Activated naive CD8-positive, alpha-beta T cell treated with anti-CD3 and anti-CD28 coated beads for 36 hours (primary cell): ENCODE measurements at regions not wholly inside any gene's neighbourhood (a gene's known extent, or its start where the extent isn't known, plus 50 kb on each side); places are given as distances from the start of the nearest gene placed in this dataset.

Source experiments
- DNase-seq: peaks from one replicate; pipeline ENCODE4 v3.0.0; 2021
- H3K27ac Mint-ChIP-seq: one replicate; pipeline ENCODE4 v1.8.0; 2022; ENCODE audit warnings: mild to moderate bottlenecking, moderate library complexity, mixed read lengths
- H3K27me3 Mint-ChIP-seq: one replicate; pipeline ENCODE4 v1.8.0; 2022; ENCODE audit warnings: mild to moderate bottlenecking, mixed read lengths
- H3K36me3 Mint-ChIP-seq: one replicate; pipeline ENCODE4 v1.8.0; 2021; ENCODE audit warnings: mild to moderate bottlenecking, mixed read lengths
- H3K4me1 Mint-ChIP-seq: one replicate; pipeline ENCODE4 v1.8.0; 2021; ENCODE audit warnings: mixed read lengths
- H3K4me3 Mint-ChIP-seq: one replicate; pipeline ENCODE4 v1.8.0; 2022; ENCODE audit warnings: mild to moderate bottlenecking, moderate library complexity, mixed read lengths
- H3K9me3 Mint-ChIP-seq: one replicate; pipeline ENCODE4 v1.8.0; 2022; ENCODE audit warnings: mixed read lengths

GRCh38 chr16:88315543-88316105 lies 67.1 kb upstream of the ZNF469 start:
- Mint-ChIP-seq H3K36me3 (no peaks in the 10 kb centered on the region), H3K9me3 (peaks cover 8% of the 10 kb centered on the region), H3K27ac (no peak overlapping the region), H3K4me3 (no peak overlapping the region), H3K4me1 (no peaks in the 10 kb centered on the region), H3K27me3 (peaks cover 10% of the 10 kb centered on the region)
- no peak for DNase-seq

DNA sequence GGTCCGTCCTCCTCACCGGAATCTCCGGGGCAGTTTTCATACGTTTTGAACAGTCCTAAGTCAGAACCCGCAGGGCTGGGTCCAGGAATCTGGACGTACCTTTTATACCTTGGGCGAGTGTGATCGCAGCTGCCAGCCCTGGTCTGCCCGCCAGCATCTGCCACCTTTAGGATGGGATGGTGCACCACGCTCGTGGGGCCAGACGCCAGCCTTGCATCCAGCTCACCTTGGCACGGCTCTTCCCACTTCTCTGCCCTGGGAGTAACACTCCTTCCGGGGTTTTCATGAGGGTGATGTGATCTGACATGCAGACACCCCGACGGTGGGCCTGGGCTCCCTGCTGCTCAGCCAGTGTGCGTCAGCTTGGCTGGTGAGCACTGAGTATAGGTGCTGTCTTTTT lies 66.6 kb upstream of the ZNF469 start:
- Mint-ChIP-seq H3K27ac (no peak overlapping the region), H3K9me3 (peaks cover 8% of the 10 kb centered on the region), H3K4me3 (no peak overlapping the region)

GRCh38 chr16:88316941-88317612 lies 65.7 kb upstream of the ZNF469 start:
- DNase-seq = no peak
- peaks cover 10% of the 10 kb centered on the region for H3K27me3 Mint-ChIP-seq
- no peak overlapping the region for H3K4me3 Mint-ChIP-seq
- H3K9me3 Mint-ChIP-seq = peaks cover 5% of the 10 kb centered on the region
- H3K4me1 Mint-ChIP-seq = no peaks in the 10 kb centered on the region
- no peak overlapping the region for H3K27ac Mint-ChIP-seq
- no peaks in the 10 kb centered on the region for H3K36me3 Mint-ChIP-seq

More for the DNA sequence above, 66.6 kb upstream of the ZNF469 start:
- no peaks in the 10 kb centered on the region for H3K4me1 Mint-ChIP-seq
- no peaks in the 10 kb centered on the region for H3K36me3 Mint-ChIP-seq
- H3K27me3 Mint-ChIP-seq = peaks cover 10% of the 10 kb centered on the region
- DNase-seq = no peak

- Mint-ChIP-seq H3K9me3 (peaks cover under 1% of the 10 kb centered on the region), H3K27ac (no peak overlapping the region), H3K4me3 (no peak overlapping the region), H3K4me1 (no peaks in the 10 kb centered on the region), H3K36me3 (no peaks in the 10 kb centered on the region), H3K27me3 (peaks cover 5% of the 10 kb centered on the region)
- DNase-seq = no peak
Observed at GRCh38 chr16:88317613-88317965, 65.2 kb upstream of the ZNF469 start.

- Mint-ChIP-seq H3K4me3 (no peak overlapping the region), H3K27ac (no peak overlapping the region), H3K27me3 (peaks cover 5% of the 10 kb centered on the region), H3K9me3 (no peaks in the 10 kb centered on the region), H3K36me3 (no peaks in the 10 kb centered on the region), H3K4me1 (no peaks in the 10 kb centered on the region)
- no peak for DNase-seq
Observed at GRCh38 chr16:88318051-88318450, 64.7 kb upstream of the ZNF469 start.

GRCh38 chr16:88318521-88318920 lies 64.2 kb upstream of the ZNF469 start:
- Mint-ChIP-seq H3K9me3 (no peaks in the 10 kb centered on the region), H3K27ac (no peak overlapping the region), H3K4me1 (no peaks in the 10 kb centered on the region), H3K27me3 (peaks cover 5% of the 10 kb centered on the region), H3K36me3 (no peaks in the 10 kb centered on the region), H3K4me3 (no peak overlapping the region)
- DNase-seq = no peak

- H3K4me3 Mint-ChIP-seq = no peak overlapping the region
- no peaks in the 10 kb centered on the region for H3K4me1 Mint-ChIP-seq
- peaks cover 5% of the 10 kb centered on the region for H3K27me3 Mint-ChIP-seq
- no peak overlapping the region for H3K27ac Mint-ChIP-seq
- no peaks in the 10 kb centered on the region for H3K36me3 Mint-ChIP-seq
- DNase-seq = no peak
- no peaks in the 10 kb centered on the region for H3K9me3 Mint-ChIP-seq
Observed at GRCh38 chr16:88319116-88319965, 63.4 kb upstream of the ZNF469 start.

GRCh38 chr16:88320947-88321634 lies 61.7 kb upstream of the ZNF469 start:
- H3K36me3 Mint-ChIP-seq = no peaks in the 10 kb centered on the region
- H3K27me3 Mint-ChIP-seq = peaks cover 5% of the 10 kb centered on the region
- no peaks in the 10 kb centered on the region for H3K4me1 Mint-ChIP-seq
- no peaks in the 10 kb centered on the region for H3K9me3 Mint-ChIP-seq
- H3K4me3 Mint-ChIP-seq = no peak overlapping the region
- H3K27ac Mint-ChIP-seq = no peak overlapping the region
- DNase-seq = peak; percentile 14

DNA sequence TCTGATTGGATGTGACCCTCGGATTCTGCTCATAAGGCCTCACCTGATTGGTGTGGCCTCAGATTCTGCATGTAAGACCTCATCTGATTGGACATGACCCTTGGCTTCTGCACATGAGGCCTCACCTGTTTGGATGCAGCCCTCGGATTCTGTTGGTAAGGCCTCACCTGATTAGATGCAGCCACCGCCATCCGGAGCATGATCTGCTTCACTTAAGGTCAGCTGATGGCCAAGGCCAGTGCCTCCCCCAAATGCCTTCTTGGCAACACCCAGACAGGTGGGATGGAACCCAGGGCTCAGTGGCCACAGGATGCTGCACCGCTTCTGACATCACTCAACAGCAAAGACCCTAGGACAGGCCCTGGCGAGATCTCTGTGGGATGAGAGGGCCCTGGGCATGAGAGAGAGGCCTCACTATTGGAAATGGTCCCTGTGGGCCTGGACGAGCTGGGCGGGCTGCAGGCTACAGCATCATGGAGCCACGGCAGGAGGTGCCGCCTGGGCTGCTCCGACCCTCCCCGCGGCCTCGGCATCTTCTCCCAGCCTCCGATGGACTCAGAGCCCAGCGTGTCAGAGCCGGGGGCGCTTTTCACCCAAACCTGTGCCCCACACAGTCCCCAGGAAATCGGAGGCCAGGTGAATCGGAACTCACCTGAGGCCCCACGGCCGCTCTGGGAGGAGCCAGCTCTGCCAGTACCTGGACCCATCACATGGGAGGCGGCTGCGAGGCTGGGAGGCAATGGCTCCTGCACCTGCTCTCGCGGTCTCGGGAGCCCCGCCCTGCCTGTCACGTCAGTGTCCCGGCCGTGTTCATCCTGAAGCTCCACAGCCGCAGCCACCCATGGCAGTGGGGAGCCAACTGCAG lies 60.9 kb upstream of the ZNF469 start:
- DNase-seq = no peak
- Mint-ChIP-seq H3K9me3 (no peaks in the 10 kb centered on the region), H3K4me3 (no peak overlapping the region), H3K36me3 (no peaks in the 10 kb centered on the region), H3K27ac (no peak overlapping the region), H3K4me1 (no peaks in the 10 kb centered on the region), H3K27me3 (peaks cover 5% of the 10 kb centered on the region)

- Mint-ChIP-seq H3K4me3 (no peak overlapping the region), H3K27me3 (peaks cover 3% of the 10 kb centered on the region)
- DNase-seq = no peak
Observed at GRCh38 chr16:88322500-88322970, 60.2 kb upstream of the ZNF469 start.

GRCh38 chr16:88323041-88323440 lies 59.7 kb upstream of the ZNF469 start:
- H3K36me3 Mint-ChIP-seq = no peaks in the 10 kb centered on the region
- no peaks in the 10 kb centered on the region for H3K9me3 Mint-ChIP-seq
- no peak overlapping the region for H3K4me3 Mint-ChIP-seq
- H3K27ac Mint-ChIP-seq = no peak overlapping the region
- DNase-seq = no peak
- H3K4me1 Mint-ChIP-seq = no peaks in the 10 kb centered on the region
- no peaks in the 10 kb centered on the region for H3K27me3 Mint-ChIP-seq

More at GRCh38 chr16:88322500-88322970, 60.2 kb upstream of the ZNF469 start:
- no peak overlapping the region for H3K27ac Mint-ChIP-seq
- H3K36me3 Mint-ChIP-seq = no peaks in the 10 kb centered on the region
- H3K9me3 Mint-ChIP-seq = no peaks in the 10 kb centered on the region
- no peaks in the 10 kb centered on the region for H3K4me1 Mint-ChIP-seq

DNA sequence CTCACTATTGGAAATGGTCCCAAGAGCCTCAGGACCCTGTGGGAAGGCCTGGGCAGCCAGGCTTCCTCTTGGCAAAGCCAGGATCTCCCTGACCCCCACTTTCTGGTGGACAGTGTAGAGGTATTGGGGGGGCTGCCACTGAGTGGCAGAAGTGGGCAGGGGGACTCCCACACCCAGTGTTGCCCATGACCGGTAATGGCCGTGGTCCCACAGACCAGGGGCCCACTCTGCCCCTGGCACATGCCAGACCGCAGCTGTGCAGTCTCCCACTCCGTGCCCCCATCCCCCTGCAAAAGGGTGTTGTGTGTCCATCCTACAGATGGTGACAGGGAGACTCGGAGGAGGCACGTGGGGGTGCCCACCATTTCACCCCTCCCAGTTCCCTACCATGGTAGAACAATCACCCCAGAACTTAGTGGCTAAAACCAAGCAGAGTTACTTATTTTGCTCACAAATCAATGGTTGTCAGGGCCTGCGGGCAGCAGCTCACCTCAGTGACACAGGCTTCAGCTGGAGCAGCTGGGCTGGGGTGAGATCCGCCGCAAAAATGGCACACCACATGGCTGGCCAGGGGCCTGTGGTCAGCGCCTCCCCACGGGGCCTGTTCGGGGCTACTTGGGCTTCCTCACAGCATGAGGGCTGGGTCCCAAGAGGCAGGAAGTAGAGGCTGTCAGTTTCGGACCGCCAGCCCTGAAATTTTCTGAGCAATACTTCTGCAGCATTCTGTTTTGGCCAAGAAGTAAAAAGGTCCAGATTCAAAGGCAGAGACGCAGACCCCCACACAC lies 59.0 kb upstream of the ZNF469 start:
- no peak for DNase-seq
- Mint-ChIP-seq H3K9me3 (no peaks in the 10 kb centered on the region), H3K27ac (no peak overlapping the region), H3K27me3 (no peaks in the 10 kb centered on the region), H3K4me1 (no peaks in the 10 kb centered on the region), H3K36me3 (no peaks in the 10 kb centered on the region), H3K4me3 (no peak overlapping the region)

DNA sequence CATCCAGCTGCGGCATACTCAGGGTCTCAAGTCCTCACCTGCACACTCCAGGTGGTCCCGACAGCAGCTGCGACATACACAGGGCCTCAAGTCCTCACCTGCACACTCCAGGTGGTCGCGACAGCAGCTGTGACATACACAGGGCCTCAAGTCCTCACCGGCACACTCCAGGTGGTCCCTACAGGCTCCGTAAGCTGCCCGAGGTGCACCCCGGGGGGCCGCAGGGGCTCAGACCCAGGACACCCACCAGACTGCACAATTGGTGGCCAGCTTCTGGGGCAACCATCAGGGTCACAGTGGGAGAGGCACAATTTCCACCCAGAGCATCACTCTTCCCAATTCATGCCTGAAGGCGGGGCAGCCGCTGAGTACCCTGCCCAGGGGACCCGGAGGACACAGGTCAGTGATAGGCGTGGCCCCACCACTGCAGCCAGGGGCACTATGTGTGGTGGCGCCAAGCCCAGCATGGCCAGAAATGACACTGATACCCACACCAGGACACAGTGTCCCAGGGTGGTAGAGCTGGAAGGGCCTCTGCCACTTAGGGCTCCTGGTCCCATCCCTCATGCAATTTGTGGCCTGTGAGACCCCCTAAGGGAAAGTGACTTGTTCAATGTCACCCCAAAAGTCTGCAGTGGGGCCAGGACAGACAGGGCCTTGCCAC lies 57.5 kb upstream of the ZNF469 start:
- no peaks in the 10 kb centered on the region for H3K4me1 Mint-ChIP-seq
- no peak for DNase-seq
- no peaks in the 10 kb centered on the region for H3K9me3 Mint-ChIP-seq
- no peaks in the 10 kb centered on the region for H3K27me3 Mint-ChIP-seq
- H3K4me3 Mint-ChIP-seq = no peak overlapping the region
- no peak overlapping the region for H3K27ac Mint-ChIP-seq
- no peaks in the 10 kb centered on the region for H3K36me3 Mint-ChIP-seq
